Activated CD4-positive, alpha-beta T cell treated with anti-CD3 and anti-CD28 coated beads, Interleukin-2, amount 50 U/mL, for 1 hour (primary cell): ENCODE measurements at regions not wholly inside any gene's neighbourhood (a gene's known extent, or its start where the extent isn't known, plus 50 kb on each side); places are given as distances from the start of the nearest gene placed in this dataset.

Experiments used
- DNase-seq: peaks from one replicate; pipeline ENCODE4 v3.0.0-alpha.2; 2020

DNA sequence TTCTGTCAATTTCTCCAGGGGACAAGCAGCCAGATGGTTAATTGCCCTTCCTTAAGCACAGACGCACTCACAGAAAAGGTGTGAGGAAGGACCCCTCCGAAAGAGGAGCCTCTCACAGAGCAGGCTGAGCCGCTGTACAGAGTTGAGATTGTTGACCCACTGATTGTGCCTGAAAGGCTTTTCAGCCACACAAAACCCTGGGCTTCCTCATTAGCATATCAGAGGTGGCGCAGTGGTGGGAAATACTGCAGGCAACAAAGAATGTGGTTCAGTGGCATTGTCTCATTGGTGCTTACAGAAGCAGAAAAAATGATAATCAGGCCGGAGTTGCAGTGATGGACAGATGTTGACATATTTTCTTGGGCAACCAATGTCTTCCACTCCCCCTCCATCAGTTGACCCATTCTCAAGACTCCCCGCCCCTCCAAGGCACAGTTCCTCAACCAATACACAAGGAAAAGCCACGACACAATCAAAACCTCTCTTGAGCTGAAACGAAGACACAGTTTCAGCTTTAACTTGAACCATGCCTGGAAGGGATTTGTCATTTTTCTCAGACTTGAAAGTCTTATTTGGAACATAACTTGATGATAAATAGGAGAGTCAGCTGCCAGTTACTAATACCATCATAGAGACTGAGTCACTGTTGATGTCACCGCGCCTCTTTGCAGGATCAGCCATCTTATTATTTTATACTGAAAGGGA is 53.1 kb downstream of the ATXN3L start:
- no peak for DNase-seq

DNA sequence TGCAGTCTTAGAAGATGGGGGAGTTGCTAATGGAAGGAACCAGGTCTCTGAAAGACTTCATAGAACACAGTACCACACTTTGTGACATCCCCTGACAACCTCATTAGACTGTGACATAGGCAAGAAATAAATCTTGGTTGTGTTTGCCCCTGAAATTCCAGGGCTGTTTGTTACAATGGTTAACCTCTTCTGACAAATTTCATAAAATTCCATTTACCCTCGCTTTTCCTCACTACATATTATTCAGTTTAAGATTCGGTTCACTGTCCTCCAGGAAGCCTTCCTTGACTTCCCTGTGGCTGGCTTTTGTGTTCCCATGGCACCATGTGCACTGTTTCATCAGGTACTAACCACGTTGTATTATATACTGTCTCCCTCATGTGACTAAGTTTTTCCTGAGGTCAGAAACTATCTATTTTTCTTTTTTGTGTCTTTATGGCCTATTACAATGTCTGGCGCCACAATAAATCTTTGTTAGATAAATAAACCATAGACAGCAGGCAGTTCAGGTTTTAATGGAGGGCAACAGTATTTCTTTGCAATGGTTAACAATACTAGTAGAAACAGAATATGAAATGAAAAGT is 54.2 kb downstream of the ATXN3L start:
- no peak for DNase-seq

DNA sequence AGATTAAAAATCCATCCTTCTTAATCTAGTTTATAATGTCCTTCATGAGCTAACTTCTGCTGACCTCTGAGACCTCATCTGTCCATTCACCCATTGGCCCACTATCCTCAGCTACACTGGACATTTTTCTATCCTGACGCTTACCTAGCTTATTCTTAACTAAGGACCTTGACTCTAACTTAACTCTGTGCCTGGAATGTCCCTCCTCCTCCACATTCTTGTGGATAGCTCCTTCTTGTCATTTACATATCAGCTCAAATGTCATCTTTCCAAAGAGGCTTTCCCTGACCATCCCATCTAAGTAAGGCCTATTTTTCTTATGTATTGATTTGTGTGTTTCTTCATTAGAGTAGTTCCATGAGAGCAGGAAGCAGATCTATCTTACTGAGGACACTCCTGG is 54.7 kb downstream of the ATXN3L start:
- no peak for DNase-seq

DNA sequence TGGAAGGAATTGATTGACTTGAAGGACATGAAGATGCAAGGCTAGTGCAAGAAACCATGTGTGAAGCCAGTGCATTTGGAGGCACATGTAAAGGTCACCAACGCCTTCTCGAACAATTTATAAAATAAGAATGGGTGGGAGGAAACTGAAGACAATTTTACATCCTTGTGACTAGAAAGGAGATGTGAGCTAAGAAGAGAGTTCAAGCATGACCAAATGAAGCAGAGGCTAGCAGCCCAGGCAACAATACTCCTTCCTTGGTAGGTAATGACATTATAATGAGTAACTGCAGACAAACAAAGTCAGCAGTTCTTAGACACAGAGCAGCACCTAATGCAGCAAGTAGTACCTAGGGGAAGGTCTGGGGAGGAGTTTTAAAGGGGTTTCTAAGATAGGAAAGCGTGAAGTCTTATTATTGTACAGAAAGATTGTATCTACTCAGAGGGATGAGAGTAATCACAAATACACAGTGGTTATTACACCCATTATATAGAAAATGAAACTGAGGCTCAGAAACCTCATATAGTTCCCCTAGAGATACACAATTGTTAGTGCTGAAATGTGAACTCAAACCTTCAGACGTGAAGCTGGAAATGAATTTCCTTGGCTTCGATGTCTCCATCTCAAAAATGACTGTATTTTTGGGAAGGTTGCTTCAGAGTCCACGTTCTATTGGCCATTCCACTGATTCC is 56.1 kb downstream of the ATXN3L start:
- DNase-seq, result no peak

DNA sequence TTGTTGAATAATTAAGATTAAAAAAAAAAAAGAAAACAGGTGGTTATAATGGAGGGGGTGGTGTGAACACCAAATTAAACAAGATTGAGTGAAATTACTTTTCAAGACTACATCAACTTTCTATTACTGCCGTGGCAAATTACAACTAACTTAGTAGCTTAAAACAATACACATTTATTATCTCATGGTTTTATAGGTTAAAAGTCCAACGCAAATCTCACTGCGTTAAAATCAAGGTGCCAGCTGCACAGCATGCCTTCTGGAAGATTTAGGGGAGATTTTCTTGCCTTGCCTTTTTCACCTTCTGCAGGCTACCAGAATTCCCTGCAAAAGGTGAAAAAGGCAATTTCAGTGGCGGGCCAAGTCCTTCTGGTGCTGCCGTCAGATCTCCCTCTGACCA is 58.5 kb downstream of the ATXN3L start:
- DNase-seq, result no peak

DNA sequence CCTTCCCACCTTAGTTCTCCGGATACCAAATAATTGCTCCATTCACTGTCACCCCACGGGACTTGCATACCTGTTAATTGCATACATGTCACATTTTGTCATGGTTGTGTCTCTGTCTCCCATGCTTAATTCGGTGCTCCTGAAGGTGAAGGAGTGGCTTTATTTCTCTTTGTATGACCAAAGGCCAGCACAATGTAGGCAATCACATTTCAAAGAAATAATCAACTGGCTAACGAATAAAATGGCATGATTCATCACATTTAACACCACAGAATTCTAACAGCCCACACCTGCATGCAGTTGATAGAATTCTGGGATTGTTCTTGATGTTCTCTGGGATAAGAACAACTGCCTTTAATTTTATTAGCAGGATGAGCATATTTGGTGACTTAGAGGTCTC is 59.3 kb downstream of the ATXN3L start:
- no peak for DNase-seq

DNA sequence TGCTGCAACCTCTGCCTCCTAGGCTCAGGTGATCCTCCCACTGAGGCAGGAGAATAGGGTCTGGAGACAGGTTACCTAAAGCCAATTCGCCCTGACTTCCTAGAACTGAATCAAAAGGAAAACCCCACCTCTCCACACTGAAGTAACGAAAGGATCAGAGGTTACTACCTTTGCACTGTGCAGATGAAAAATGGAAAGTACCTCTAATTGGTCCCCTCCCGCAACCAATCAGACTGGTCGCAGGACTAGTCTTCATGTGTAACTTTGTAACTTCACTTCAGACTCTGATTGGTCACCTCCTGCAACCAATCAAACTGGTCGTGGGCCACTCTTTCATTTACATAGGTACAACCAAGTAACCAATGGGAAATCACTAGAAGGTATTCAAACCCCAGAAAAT is 61.1 kb downstream of the ATXN3L start:
- no peak for DNase-seq

DNA sequence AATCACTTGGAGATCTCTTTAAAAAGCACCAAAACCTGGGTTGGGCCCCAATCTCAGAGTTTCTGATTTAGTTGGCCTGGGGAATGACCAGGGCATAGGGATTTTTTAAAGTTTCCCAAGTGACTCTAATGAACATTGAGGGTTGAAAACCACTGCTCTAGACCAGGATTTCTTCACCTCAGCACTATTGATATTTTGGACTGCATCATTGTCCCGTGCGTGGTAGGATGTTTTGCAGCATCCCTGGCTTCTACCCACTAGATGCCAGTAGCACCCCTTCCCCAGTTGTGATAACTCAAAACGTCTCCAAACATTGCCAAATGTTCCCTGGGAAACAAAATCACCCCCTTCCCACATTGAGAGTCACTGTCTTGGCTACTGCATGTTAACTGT is 61.8 kb downstream of the ATXN3L start:
- no peak for DNase-seq

DNA sequence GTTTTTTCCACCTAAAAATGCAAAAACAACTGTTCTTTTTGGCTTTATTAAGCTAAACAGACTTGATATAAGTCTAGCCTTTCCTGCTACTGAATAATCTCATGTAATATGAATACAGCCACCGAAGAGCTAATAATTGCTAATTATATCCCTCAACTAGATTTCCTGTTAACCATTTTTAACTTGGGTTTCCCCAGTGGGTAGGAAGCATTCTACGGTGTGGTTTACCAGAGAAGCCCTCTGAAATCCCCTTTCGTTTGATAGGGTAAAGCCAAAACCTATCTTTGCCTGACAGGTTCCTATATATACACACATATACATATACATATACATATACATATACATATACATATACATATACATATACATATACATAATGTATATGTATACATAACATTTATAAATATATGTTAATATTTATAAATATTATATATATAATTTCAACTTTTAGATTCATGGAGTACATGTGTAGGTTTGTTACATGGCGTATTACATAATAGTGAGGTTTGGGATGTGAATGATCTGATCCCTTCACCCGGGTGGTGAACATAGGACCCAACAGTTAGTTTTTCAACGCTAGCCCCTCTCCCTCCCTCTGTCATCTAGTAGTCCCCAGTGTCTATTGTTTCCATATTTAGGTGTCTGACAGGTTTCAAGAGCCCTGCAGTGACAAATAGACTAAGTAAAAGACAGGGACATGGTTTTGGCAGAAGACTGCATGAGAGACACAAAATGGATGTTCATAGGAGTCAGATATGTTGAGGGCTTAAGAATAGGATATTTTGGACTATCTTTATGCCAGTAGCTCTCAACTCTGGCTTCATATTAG is 62.4 kb downstream of the ATXN3L start:
- no peak for DNase-seq

DNA sequence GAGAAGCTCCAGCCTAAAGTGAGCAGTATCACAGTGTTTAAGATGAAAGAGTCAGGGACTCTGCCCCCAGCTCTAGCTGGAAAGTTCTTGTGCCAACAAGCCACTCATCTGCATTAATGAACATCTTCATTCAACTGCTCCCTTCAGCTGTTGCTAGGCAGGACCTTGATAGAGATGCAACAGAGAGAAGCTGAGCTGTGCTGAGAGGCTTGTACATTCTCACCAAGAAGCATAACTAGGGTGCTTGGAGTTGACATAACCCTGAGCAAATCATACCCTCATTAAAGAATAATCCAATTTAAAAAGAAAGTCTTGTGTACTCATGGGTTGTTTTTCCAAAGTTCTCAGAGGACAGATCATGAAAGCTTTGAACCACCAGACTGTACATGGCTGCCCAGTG is 63.2 kb downstream of the ATXN3L start:
- DNase-seq, result no peak

DNA sequence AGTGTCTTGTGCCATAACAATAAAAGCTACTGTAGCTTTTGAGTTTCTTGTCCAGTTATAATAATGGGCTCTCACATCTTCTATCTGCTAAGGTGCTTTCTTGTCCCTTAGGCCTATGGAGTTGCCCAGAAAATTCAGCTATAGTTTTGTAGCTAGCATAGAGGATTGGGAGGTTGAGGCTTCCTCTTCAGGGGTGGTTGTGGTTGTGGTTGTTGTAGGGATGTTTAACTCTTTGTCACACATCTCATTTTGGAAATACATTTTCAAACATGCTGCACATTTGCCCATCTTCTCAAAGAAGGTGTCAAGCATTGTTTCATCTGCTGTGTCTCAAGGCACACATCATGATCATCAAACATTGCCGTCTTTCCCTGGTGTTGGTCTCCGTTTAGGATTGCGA is 65.0 kb downstream of the ATXN3L start:
- no peak for DNase-seq

DNA sequence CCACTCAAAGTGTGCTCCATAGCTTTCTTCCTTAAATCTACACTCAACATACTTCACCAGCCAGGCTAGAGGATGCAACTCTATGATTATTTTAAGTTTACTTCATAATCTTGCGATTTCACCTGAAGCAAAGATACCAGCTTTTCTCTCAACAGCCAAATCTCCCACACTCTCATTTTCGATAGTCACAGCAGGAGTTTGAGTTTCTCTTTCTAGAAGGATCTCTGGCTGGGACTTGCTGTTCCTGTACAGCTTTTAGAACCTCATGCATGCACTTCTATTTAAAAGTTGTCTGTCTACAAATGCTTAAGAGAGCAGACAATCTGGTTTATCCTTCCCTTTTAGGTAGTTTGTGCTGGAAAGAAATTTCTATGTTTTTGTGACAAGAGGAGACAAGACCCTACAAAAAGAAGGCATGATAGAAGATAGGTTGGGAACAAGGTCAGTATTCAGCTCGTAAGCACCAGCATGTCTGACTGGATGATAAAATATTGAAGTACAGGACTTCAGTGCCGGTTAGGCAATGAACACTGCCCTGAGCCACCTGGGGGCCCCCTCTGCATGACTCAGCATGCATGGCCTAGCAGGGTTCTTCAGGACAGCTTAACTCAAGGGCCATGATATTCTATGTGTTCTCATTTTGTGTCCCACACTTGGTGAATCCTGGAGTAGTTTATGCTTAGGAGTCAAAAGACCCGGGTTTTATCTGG is 65.6 kb downstream of the ATXN3L start:
- DNase-seq, result no peak

DNA sequence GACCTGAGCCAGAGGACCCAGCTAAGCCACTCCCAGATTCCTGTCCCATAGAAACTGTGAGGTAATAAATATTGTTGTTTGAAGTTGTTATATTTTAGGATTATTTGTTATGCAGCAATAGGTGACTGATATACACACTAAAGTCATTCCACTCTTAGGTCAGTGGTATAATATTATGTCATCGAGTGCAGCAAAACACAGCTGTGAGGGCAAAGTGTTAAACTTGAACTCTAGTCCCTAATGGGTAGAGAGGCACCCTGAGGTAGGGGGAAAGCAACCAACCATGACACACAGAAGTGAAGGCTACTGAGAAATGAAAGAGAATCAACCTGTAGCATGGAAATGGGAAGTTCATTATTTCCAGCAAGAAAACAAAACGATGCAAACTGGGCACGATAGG is 66.6 kb downstream of the ATXN3L start:
- no peak for DNase-seq

DNA sequence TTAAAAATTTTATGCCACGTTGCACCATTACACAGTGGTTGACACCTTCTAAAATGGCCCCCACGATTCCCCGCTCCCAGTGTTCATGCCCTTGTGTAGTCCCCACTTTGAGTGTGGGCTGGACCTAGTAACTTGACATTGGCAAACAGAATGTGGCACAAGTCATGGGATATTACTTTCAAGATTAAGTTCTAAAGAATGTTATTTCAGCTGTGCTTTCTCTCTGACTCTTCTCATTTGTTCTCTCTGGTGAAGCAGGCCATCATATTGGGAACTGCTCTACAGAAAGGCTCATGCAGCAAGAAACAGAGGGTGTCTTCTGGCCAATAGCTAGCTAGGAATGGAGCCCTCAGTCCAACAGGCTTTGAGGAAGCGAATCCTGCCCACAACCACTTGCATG is 67.1 kb downstream of the ATXN3L start:
- no peak for DNase-seq

DNA sequence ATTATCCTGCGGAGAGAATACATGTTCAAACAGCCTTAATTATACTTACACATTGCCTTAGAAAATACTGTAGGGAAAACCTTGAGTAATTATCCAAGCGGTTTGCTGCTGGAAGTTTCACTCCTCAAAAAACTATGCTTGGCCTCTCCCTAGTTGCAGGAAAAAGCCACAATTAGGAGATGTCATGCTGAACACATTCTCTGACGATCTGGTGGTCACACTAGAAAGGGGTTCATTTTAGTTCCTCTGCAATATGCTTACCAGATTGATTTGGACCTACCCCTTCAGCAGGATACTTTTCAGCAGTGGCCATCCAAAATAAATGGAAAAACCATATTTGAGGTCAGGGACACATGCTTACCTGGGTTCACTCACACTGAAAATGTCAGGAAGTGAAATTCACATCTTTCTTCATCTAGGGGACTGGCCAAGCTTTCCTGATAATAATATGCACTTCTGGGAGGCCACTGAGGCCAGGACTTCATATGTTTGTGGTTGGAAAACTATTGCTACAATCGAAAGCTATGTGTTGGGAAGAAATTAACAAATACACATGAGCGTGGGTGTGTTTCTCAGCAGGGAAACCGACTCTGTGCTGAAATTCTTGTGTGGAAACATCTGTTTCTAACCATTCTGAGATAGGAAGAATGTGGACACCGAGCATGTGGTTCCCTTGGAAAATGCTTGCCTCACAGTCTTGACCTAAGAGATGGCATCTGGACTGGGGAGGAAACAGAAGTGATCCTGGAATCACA is 68.8 kb downstream of the ATXN3L start:
- no peak for DNase-seq

DNA sequence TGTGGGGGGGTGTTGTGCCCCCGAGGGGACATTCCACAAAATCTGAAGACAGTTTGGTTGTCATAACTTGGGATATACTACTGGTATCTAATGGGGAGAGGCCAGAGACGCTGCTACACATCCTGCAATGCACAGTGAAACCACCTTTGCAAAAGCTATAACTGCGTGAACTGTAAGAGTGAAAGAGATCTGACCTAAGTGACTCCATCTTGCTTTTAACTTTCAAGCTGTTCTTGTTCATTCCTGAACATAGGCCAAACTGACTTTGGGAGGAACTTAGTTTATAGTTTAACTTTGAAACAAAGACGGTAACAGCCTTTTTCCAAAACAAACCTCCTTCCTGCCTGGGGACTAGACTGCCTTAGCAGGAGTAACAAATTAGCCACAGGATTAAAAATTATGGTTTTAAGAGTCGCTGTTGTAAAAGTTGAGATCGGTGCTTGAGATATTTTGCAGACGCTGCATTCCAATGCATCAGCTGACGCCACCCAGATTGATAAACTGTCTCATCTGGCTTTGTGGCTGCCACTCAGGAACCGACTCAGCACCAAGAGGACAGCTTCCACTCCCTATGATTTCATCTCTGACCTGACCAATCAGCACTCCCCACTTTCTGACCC is 70.9 kb downstream of the ATXN3L start:
- no peak for DNase-seq

DNA sequence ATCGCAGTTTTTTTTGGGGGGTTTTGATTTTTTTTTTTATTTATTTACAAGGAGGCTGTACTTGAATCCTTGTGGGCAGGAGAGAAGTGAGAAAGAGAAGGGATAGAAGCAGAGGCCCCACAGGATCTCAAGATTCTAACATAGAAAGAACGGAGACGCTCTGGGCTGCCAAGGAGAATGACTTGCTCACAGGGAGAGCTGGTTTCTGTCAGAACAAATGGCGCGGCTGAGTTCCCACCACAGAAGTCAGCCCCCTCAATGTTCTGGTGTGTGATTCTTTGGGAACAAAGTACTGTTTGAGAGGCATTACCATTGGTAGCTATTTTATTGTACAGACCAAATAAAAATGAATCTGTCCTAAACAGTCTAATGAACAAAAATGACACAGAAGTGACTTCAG is 80.6 kb downstream of the ATXN3L start:
- DNase-seq, result no peak

DNA sequence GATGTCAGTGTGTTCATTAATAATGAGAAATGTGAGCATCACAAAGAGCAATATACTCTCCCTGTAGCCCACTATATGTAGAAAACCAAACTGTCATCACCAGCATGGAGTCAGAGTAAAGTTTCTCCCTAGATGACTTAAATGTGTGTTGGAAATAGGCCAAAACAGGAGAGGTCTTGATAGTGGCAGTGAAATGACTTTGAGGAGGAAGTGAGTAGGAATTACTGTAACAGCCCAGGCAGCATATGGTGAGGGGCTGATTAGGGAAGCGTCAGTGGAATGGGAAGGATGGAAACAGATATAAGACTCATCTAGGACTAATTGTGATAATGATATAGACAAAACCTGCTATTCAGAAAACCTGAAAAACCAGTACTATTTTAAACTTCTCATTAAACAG is 83.9 kb downstream of the ATXN3L start:
- DNase-seq, result no peak

DNA sequence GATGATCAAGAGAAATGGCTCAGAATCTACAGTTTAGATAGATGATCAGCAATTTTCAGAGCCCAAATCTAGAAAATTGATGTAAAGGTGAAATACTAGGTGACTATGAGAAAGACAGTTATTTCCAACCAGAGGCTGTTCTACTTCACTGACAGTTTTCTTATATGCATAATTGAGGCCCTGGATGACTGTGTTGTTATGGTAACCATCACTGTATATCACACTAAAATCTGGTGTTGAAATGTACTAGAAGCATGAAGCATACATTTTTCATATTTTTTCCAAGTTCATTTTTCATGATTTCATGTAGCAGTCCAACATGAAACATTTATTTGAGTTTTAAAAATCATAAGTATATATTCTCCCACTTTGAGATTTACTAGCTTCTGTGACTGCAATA is 87.4 kb downstream of the ATXN3L start:
- no peak for DNase-seq

DNA sequence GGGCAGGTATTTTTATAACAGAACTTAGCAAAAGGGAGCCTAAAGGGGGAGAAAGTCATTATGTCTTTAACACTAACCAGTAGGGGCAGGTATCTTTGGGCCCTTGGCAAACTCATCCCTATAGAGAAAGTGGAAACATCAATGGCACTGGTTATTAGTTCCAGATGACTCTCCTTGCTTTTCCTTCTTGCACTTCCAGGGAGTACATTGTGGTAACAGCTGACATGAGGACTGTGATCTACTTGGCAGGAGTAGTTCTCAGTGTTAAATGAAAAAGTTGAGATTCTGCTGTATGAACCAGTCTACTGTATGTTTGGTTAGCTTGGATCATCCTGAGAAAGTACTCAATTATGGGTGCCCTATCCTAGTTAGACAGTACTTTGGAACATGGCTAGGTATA is 93.6 kb downstream of the ATXN3L start:
- DNase-seq, result no peak

DNA sequence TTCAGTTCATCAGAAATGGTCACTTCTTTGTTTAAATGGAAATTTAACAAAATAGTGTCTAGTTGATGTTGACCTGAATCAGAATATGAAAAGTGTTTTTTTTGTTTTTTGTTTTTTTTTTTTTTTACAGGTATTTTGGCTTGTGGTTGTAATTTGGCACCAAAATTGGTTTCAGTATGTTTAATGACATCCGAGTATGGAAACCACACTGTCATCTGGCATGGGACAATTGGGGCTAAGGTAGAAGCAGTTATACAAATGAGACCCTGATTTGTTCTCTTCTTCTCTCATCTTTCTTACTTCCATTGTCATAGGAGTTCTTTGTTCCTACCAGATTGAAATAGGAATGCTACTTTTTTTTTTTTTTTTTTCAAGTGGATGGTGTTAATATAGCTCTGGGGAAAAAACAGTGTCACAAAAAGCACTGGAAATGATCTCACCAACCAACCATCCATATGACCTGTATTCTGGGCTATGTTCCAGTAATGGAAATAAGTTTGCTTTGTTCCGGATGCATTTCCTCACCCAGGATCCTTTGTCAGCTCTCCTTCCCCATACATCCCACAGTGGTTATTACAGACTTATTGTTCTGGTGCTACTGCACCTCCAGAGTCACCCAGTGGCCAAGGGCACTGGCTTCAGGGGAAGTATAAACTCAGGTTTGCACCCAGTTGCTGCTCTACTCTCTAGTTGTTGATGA is 95.8 kb downstream of the ATXN3L start:
- no peak for DNase-seq
